Esophagus squamous epithelium (tissue), 5 donors: ENCODE measurements at regions not wholly inside any gene's neighbourhood (a gene's known extent, or its start where the extent isn't known, plus 50 kb on each side); places are given as distances from the start of the nearest gene placed in this dataset.

Experiments
- DNase-seq: peaks from one replicate; lab custom pipeline; 2025; lab: John Stamatoyannopoulos, UW
- H3K27ac ChIP-seq, 4 donors: fragments of 200-600 bp; sonication (generic); one replicate each; pipeline ENCODE4 v1.5.1; 2016 to 2019; ENCODE audit warnings: mild to moderate bottlenecking in 1 of 4
- H3K27me3 ChIP-seq, 4 donors: fragments of 200-600 bp; sonication (generic); 1 replicate in 3 of 4; 2 replicates in 1 of 4; pipeline versions ENCODE4 v1.5.1 to v1.6.0; 2017 to 2021; ENCODE audit warnings: antibody characterized with exemption in 1 of 4
- H3K36me3 ChIP-seq, 3 donors: fragments of 200-600 bp; sonication (generic); one replicate each; pipeline ENCODE4 v1.5.1; 2016 to 2019
- H3K4me1 ChIP-seq, 3 donors: fragments of 200-600 bp; sonication (generic); one replicate each; pipeline ENCODE4 v1.5.1; 2017 to 2019
- H3K4me3 ChIP-seq, 4 donors: fragments of 200-600 bp; sonication (generic); 1 replicate in 3 of 4; 2 replicates in 1 of 4; pipeline ENCODE4 v1.5.1; 2016 to 2019; ENCODE audit warnings: mild to moderate bottlenecking in 2 of 4, moderate library complexity in 1 of 4
- H3K9me3 ChIP-seq, 3 donors: fragments of 200-600 bp; sonication (generic); one replicate each; pipeline ENCODE4 v1.5.1; 2016 to 2019
- CTCF ChIP-seq, 6 experiments: fragments of 450-650 bp in 4 of 6; fragments of 200-600 bp in 2 of 6; sonication (generic) in 2 of 6; IDR thresholded peaks; one replicate each; pipeline ENCODE4 v1.5.1; 2016 to 2019; ENCODE audit warnings: antibody characterized with exemption in 6 of 6, mild to moderate bottlenecking in 4 of 6, moderate library complexity in 4 of 6
- POLR2A ChIP-seq, 4 donors: fragments of 450-650 bp; IDR thresholded peaks; one replicate each; pipeline ENCODE4 v1.6.1; 2017; ENCODE audit warnings: antibody characterized with exemption in 4 of 4, mild to moderate bottlenecking in 4 of 4, moderate library complexity in 3 of 4
- WGBS, 2 donors: methylation state at CpG; one replicate each; pipeline ENCODE4 v1.1.5; 2018; 5-methylcytosine and 5-hydroxymethylcytosine counted together
- intact Hi-C: fragments of 100-400 bp; cut with DNase I; formaldehyde crosslinking; loops from one replicate; pipeline ENCODE4 v1.15.0; 2022
- donor health status: DM: yes; HTN: yes; CAD: no.

- WGBS, 2 donors = 79 to 87% methylated on average over 5 of the region's 5 CpGs
- Histone ChIP-seq H3K4me3 (no peak overlapping the region), H3K9me3 (no peaks in the 10 kb centered on the region), H3K27me3 (peaks cover 0 to 23% (median 0%) of the 10 kb centered on the region in 4 donors), H3K36me3 (no peaks in the 10 kb centered on the region), H3K4me1 (peaks cover 0 to 4% (median 0%) of the 10 kb centered on the region in 3 donors), H3K27ac (no peak overlapping the region)
- DNase-seq = no peak
- intact Hi-C loops = no loop called here
- TF ChIP-seq POLR2A (IDR thresholded peaks at IDR 0.05) = no peak
- no peak for TF ChIP-seq CTCF (IDR thresholded peaks at IDR 0.05)
These were observed 115.6 kb downstream of the IRS2 start for GRCh38 chr13:109670776-109671175.

GRCh38 chr13:109669956-109670355, 116.4 kb downstream of the IRS2 start:
- H3K27ac ChIP-seq = no peak overlapping the region
- WGBS, 2 donors = 69 to 93% methylated on average over 4 to 5 of the region's 5 CpGs
- peaks cover 0 to 4% (median 0%) of the 10 kb centered on the region in 3 donors for H3K4me1 ChIP-seq
- H3K36me3 ChIP-seq = no peaks in the 10 kb centered on the region
- intact Hi-C loops = no loop called here
- no peak for TF ChIP-seq POLR2A (IDR thresholded peaks at IDR 0.05)
- no peak for DNase-seq
- peaks cover 0 to 28% (median 0%) of the 10 kb centered on the region in 4 donors for H3K27me3 ChIP-seq
- no peak overlapping the region for H3K4me3 ChIP-seq
- H3K9me3 ChIP-seq = no peaks in the 10 kb centered on the region

- 82 to 90% methylated on average over 8 of the region's 8 CpGs for WGBS, 2 donors
- intact Hi-C loops = no loop called here
These were observed 117.2 kb downstream of the IRS2 start for GRCh38 chr13:109669234-109669612.

GRCh38 chr13:109668433-109669233, 117.8 kb downstream of the IRS2 start:
- Histone ChIP-seq H3K4me1 (peaks cover 0 to 4% (median 0%) of the 10 kb centered on the region in 3 donors), H3K36me3 (no peaks in the 10 kb centered on the region), H3K27ac (no peak overlapping the region), H3K4me3 (no peak overlapping the region), H3K27me3 (peaks cover 0 to 32% (median 0%) of the 10 kb centered on the region in 4 donors), H3K9me3 (no peaks in the 10 kb centered on the region)
- no peak for DNase-seq
- TF ChIP-seq CTCF (IDR thresholded peaks at IDR 0.05) = no peak
- no peak for TF ChIP-seq POLR2A (IDR thresholded peaks at IDR 0.05)
- intact Hi-C loops = no loop called here
- 75 to 76% methylated on average over 5 of the region's 7 CpGs for WGBS, 2 donors

More at GRCh38 chr13:109669234-109669612, 117.2 kb downstream of the IRS2 start:
- TF ChIP-seq CTCF (IDR thresholded peaks at IDR 0.05) (no peak), POLR2A (IDR thresholded peaks at IDR 0.05) (no peak)
- Histone ChIP-seq H3K9me3 (no peaks in the 10 kb centered on the region), H3K4me3 (no peak overlapping the region), H3K27ac (no peak overlapping the region), H3K36me3 (no peaks in the 10 kb centered on the region), H3K4me1 (peaks cover 0 to 4% (median 0%) of the 10 kb centered on the region in 3 donors), H3K27me3 (peaks cover 0 to 32% (median 0%) of the 10 kb centered on the region in 4 donors)
- no peak for DNase-seq

- Histone ChIP-seq H3K4me3 (no peak overlapping the region), H3K4me1 (peaks cover 0 to 4% (median 0%) of the 10 kb centered on the region in 3 donors), H3K36me3 (no peaks in the 10 kb centered on the region), H3K27ac (peak overlapping the region in 1 of 4 donors; percentile 11), H3K27me3 (peaks cover 0 to 27% (median 0%) of the 10 kb centered on the region in 4 donors), H3K9me3 (no peaks in the 10 kb centered on the region)
- TF ChIP-seq POLR2A (IDR thresholded peaks at IDR 0.05) (no peak), CTCF (IDR thresholded peaks at IDR 0.05) (no peak)
- DNase-seq = no peak
- 59 to 65% methylated on average over 9 of the region's 9 CpGs for WGBS, 2 donors
- intact Hi-C loops = no loop called here
These were observed 118.5 kb downstream of the IRS2 start for GRCh38 chr13:109667807-109668291.
